Natural killer cell treated with Interleukin-12 subunit alpha and Interleukin-12 subunit beta and Interleukin-15 and Interleukin-18, amount 100 ng/mL, for 72 hours (primary cell): ENCODE measurements at regions not wholly inside any gene's neighbourhood (a gene's known extent, or its start where the extent isn't known, plus 50 kb on each side); places are given as distances from the start of the nearest gene placed in this dataset.
"Not testable (repeated sequence)": the region's sequence is repeated elsewhere in the genome, so short reads cannot be mapped to it uniquely, and the experiment has no call there.

ENCODE experiments used
- ATAC-seq, 2 donors: fragments of 150-1000 bp; cut with Tn5 transposase in 1 of 2; sonication (Bioruptor Pico), chemical (Tn5 transposase) in 1 of 2; 2 replicates each; pipeline ENCODE4 v1.10.0; 2021
- DNase-seq: peaks from one replicate; pipeline ENCODE4 v3.0.0; 2022; ENCODE audit warnings: low spot score
- H3K27ac Mint-ChIP-seq, 2 donors: 1 replicate in 1 of 2; 2 replicates in 1 of 2; pipeline ENCODE4 v1.8.0; 2022; ENCODE audit warnings: mixed read lengths in 2 of 2, mild to moderate bottlenecking in 1 of 2, moderate library complexity in 1 of 2
- H3K27me3 Mint-ChIP-seq, 2 donors: 1 replicate in 1 of 2; 2 replicates in 1 of 2; pipeline ENCODE4 v1.8.0; 2022; ENCODE audit warnings: mixed read lengths in 2 of 2
- H3K36me3 Mint-ChIP-seq: one replicate; pipeline ENCODE4 v1.8.0; 2022; ENCODE audit warnings: mixed read lengths
- H3K4me1 Mint-ChIP-seq, 2 donors: 1 replicate in 1 of 2; 2 replicates in 1 of 2; pipeline ENCODE4 v1.8.0; 2022; ENCODE audit warnings: low read depth in 2 of 2, mixed read lengths in 2 of 2, mild to moderate bottlenecking in 1 of 2
- H3K4me3 Mint-ChIP-seq: one replicate; pipeline ENCODE4 v1.8.0; 2022; ENCODE audit warnings: mixed read lengths
- H3K9me3 Mint-ChIP-seq: 2 replicates; pipeline ENCODE4 v1.8.0; 2022; ENCODE audit warnings: mixed read lengths

- ATAC-seq (no peak), DNase-seq (no peak)
- peaks cover 6% of the 10 kb centered on the region for H3K36me3 Mint-ChIP-seq
- H3K4me1 Mint-ChIP-seq, result no peaks in the 10 kb centered on the region
- H3K9me3 Mint-ChIP-seq, result peaks cover 6% of the 10 kb centered on the region
- H3K27ac Mint-ChIP-seq, result no peak overlapping the region
- H3K4me3 Mint-ChIP-seq, result no peak overlapping the region
- no peaks in the 10 kb centered on the region for H3K27me3 Mint-ChIP-seq
Observed at GRCh38 chr18:38198526-38198925, 632.9 kb upstream of the CELF4 start.

- Mint-ChIP-seq H3K4me1 (no peaks in the 10 kb centered on the region), H3K36me3 (peaks cover 10% of the 10 kb centered on the region), H3K27me3 (no peaks in the 10 kb centered on the region), H3K27ac (no peak overlapping the region), H3K4me3 (no peak overlapping the region), H3K9me3 (peaks cover 4% of the 10 kb centered on the region)
- ATAC-seq (no peak), DNase-seq (no peak)
Observed at GRCh38 chr18:38186491-38186890, 620.9 kb upstream of the CELF4 start.

- Mint-ChIP-seq H3K27ac (no peak overlapping the region), H3K4me3 (no peak overlapping the region), H3K9me3 (peaks cover 16% of the 10 kb centered on the region), H3K4me1 (no peaks in the 10 kb centered on the region), H3K27me3 (no peaks in the 10 kb centered on the region), H3K36me3 (no peaks in the 10 kb centered on the region)
- DNase-seq (no peak), ATAC-seq (no peak)
Observed at GRCh38 chr18:38174594-38174993, 609.0 kb upstream of the CELF4 start.

GRCh38 chr18:38174173-38174572, 608.6 kb upstream of the CELF4 start:
- DNase-seq (no peak), ATAC-seq (no peak)
- H3K4me1 Mint-ChIP-seq, result no peaks in the 10 kb centered on the region
- no peak overlapping the region for H3K27ac Mint-ChIP-seq
- no peak overlapping the region for H3K4me3 Mint-ChIP-seq
- no peaks in the 10 kb centered on the region for H3K36me3 Mint-ChIP-seq
- peaks cover 16% of the 10 kb centered on the region for H3K9me3 Mint-ChIP-seq
- H3K27me3 Mint-ChIP-seq, result no peaks in the 10 kb centered on the region

GRCh38 chr18:38170845-38171244, 605.2 kb upstream of the CELF4 start:
- DNase-seq (no peak), ATAC-seq (no peak)
- no peaks in the 10 kb centered on the region for H3K27me3 Mint-ChIP-seq
- no peaks in the 10 kb centered on the region for H3K36me3 Mint-ChIP-seq
- peaks cover 16% of the 10 kb centered on the region for H3K9me3 Mint-ChIP-seq
- H3K27ac Mint-ChIP-seq, result no peak overlapping the region
- no peak overlapping the region for H3K4me3 Mint-ChIP-seq
- no peaks in the 10 kb centered on the region for H3K4me1 Mint-ChIP-seq

- H3K4me3 Mint-ChIP-seq, result no peak overlapping the region
- peaks cover 9% of the 10 kb centered on the region for H3K9me3 Mint-ChIP-seq
- ATAC-seq (no peak), DNase-seq (no peak)
- no peaks in the 10 kb centered on the region for H3K4me1 Mint-ChIP-seq
- H3K36me3 Mint-ChIP-seq, result no peaks in the 10 kb centered on the region
- H3K27ac Mint-ChIP-seq, result no peak overlapping the region
- no peaks in the 10 kb centered on the region for H3K27me3 Mint-ChIP-seq
Observed at GRCh38 chr18:38167623-38168022, 602.0 kb upstream of the CELF4 start.

- DNase-seq, H3K27ac Mint-ChIP-seq, H3K4me3 Mint-ChIP-seq, H3K4me1 Mint-ChIP-seq, ATAC-seq, H3K27me3 Mint-ChIP-seq: not testable (repeated sequence)
- Mint-ChIP-seq H3K36me3 (peaks cover 13% of the 10 kb centered on the region), H3K9me3 (peaks cover 19% of the 10 kb centered on the region)
Observed at GRCh38 chr18:38153116-38153515, 587.5 kb upstream of the CELF4 start.

- Mint-ChIP-seq H3K4me1 (no peaks in the 10 kb centered on the region), H3K27ac (no peak overlapping the region), H3K4me3 (no peak overlapping the region), H3K36me3 (peaks cover 7% of the 10 kb centered on the region), H3K9me3 (peaks cover 10% of the 10 kb centered on the region), H3K27me3 (no peaks in the 10 kb centered on the region)
- ATAC-seq, result no peak
- DNase-seq, result no peak
Observed at GRCh38 chr18:38116716-38117115, 551.1 kb upstream of the CELF4 start.

- H3K9me3 Mint-ChIP-seq, result peaks cover 14% of the 10 kb centered on the region
- H3K36me3 Mint-ChIP-seq, result peaks cover 7% of the 10 kb centered on the region
- ATAC-seq (no peak), DNase-seq (no peak)
- no peak overlapping the region for H3K4me3 Mint-ChIP-seq
- H3K27me3 Mint-ChIP-seq, result no peaks in the 10 kb centered on the region
- H3K27ac Mint-ChIP-seq, result no peak overlapping the region
- H3K4me1 Mint-ChIP-seq, result no peaks in the 10 kb centered on the region
Observed at GRCh38 chr18:38115201-38115600, 549.6 kb upstream of the CELF4 start.

- DNase-seq (no peak), ATAC-seq (no peak)
- Mint-ChIP-seq H3K27me3 (no peaks in the 10 kb centered on the region), H3K27ac (no peak overlapping the region), H3K9me3 (peaks cover 16% of the 10 kb centered on the region), H3K36me3 (no peaks in the 10 kb centered on the region), H3K4me1 (no peaks in the 10 kb centered on the region), H3K4me3 (no peak overlapping the region)
Observed at GRCh38 chr18:38087538-38087937, 521.9 kb upstream of the CELF4 start.

- H3K27me3 Mint-ChIP-seq, result no peaks in the 10 kb centered on the region
Observed at GRCh38 chr18:38081516-38081915, 515.9 kb upstream of the CELF4 start.

GRCh38 chr18:38077229-38077628, 511.6 kb upstream of the CELF4 start:
- Mint-ChIP-seq H3K27me3 (no peaks in the 10 kb centered on the region), H3K27ac (no peak overlapping the region), H3K4me1 (no peaks in the 10 kb centered on the region), H3K36me3 (no peaks in the 10 kb centered on the region), H3K9me3 (peaks cover 34% of the 10 kb centered on the region), H3K4me3 (no peak overlapping the region)
- ATAC-seq (no peak), DNase-seq (no peak)

More at GRCh38 chr18:38081516-38081915, 515.9 kb upstream of the CELF4 start:
- Mint-ChIP-seq H3K9me3 (peaks cover 24% of the 10 kb centered on the region), H3K4me3 (no peak overlapping the region), H3K36me3 (no peaks in the 10 kb centered on the region), H3K4me1 (no peaks in the 10 kb centered on the region), H3K27ac (no peak overlapping the region)
- no peak for ATAC-seq
- no peak for DNase-seq

GRCh38 chr18:38076346-38077070, 510.9 kb upstream of the CELF4 start:
- peaks cover 29% of the 10 kb centered on the region for H3K9me3 Mint-ChIP-seq

GRCh38 chr18:38074298-38074876, 508.8 kb upstream of the CELF4 start:
- no peak for ATAC-seq

More at GRCh38 chr18:38076346-38077070, 510.9 kb upstream of the CELF4 start:
- H3K27me3 Mint-ChIP-seq, result no peaks in the 10 kb centered on the region
- ATAC-seq (no peak), DNase-seq (no peak)
- H3K4me1 Mint-ChIP-seq, result no peaks in the 10 kb centered on the region
- no peak overlapping the region for H3K4me3 Mint-ChIP-seq
- no peaks in the 10 kb centered on the region for H3K36me3 Mint-ChIP-seq
- H3K27ac Mint-ChIP-seq, result no peak overlapping the region

More at GRCh38 chr18:38074298-38074876, 508.8 kb upstream of the CELF4 start:
- H3K27me3 Mint-ChIP-seq, result no peaks in the 10 kb centered on the region
- no peak overlapping the region for H3K27ac Mint-ChIP-seq
- H3K36me3 Mint-ChIP-seq, result no peaks in the 10 kb centered on the region
- peaks cover 33% of the 10 kb centered on the region for H3K9me3 Mint-ChIP-seq
- no peak overlapping the region for H3K4me3 Mint-ChIP-seq
- DNase-seq, result no peak
- no peaks in the 10 kb centered on the region for H3K4me1 Mint-ChIP-seq
